ENCODE measurements at regions not wholly inside any gene's neighbourhood (a gene's known extent, or its start where the extent isn't known, plus 50 kb on each side); places are given as distances from the start of the nearest gene placed in this dataset.

- no peak for DNase-seq (ENCODE audit: low read depth in 4 of 4, low spot score in 3 of 4)
Observed at GRCh38 chr15:95262866-95263564, 1031.7 kb downstream of the MCTP2 start.

GRCh38 chr15:95263751-95264150, 1032.4 kb downstream of the MCTP2 start:
- no peak for DNase-seq (ENCODE audit: low read depth in 4 of 4, low spot score in 3 of 4)

GRCh38 chr15:95265419-95265997, 1034.1 kb downstream of the MCTP2 start:
- no peak for DNase-seq (ENCODE audit: low read depth in 4 of 4, low spot score in 3 of 4)

- DNase-seq (ENCODE audit: low read depth in 4 of 4, low spot score in 3 of 4) = no peak
Observed at GRCh38 chr15:95266451-95267061, 1035.2 kb downstream of the MCTP2 start.

GRCh38 chr15:95267481-95267880, 1036.1 kb downstream of the MCTP2 start:
- DNase-seq (ENCODE audit: low read depth in 4 of 4, low spot score in 3 of 4) = no peak

DNA sequence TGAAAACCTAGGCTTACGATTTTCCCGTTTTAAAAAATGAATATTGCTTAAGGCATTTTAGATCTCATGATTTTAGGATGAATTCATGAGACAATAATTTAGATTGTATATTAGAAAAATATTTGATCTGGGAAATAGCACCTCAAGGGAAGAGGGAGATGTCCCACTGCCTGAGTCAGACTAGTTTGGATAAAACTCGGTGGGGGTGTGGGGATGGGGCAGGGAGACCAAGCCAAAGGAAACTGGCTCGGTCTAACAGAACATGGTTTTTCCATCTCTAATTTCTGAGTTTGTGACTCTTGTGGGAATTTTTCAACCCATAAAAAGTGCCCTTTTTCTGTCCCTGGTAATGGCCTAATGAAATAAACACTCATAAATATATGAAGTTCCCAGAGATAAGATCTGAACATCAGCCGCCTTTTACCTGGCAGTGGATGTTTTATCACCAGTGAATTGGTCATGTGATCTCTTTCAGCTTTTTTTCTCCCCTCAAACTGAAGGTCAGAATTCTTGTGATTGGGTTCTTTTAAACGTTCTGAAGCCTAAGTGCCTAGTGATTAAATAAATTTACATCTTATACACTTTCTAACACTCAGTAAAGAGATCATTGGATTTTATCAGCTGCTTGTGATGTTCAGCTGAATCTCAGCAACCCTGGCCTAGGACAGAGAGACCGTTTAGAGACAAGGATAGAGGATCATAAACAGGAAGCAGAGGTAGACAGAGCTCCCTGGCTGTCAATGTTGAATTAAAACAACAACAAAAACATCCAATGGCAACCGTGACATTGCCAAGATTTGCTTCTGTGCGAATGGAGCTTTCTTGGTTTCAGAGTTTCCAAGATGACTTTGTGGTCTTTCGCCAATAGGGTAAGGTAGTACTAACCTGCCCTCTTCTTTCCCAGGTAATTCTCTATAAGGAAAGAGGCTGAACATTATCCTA, 1038.2 kb downstream of the MCTP2 start:
- no peak for DNase-seq (ENCODE audit: low read depth in 4 of 4, low spot score in 3 of 4)

- DNase-seq (ENCODE audit: low read depth in 4 of 4, low spot score in 3 of 4) = no peak
Observed at GRCh38 chr15:95274101-95274500, 1042.7 kb downstream of the MCTP2 start.

GRCh38 chr15:95277266-95277665, 1045.9 kb downstream of the MCTP2 start:
- DNase-seq (ENCODE audit: low read depth in 4 of 4, low spot score in 3 of 4) = no peak

- DNase-seq (ENCODE audit: low read depth in 4 of 4, low spot score in 3 of 4) = no peak
Observed at GRCh38 chr15:95278532-95279245, 1047.3 kb downstream of the MCTP2 start.

GRCh38 chr15:95279277-95280019, 1048.1 kb downstream of the MCTP2 start:
- no peak for DNase-seq (ENCODE audit: low read depth in 4 of 4, low spot score in 3 of 4)

- DNase-seq (ENCODE audit: low read depth in 4 of 4, low spot score in 3 of 4) = no peak
Observed at GRCh38 chr15:95280711-95281110, 1049.3 kb downstream of the MCTP2 start.

GRCh38 chr15:95281470-95281869, 1049.0 kb upstream of the NR2F2 start:
- no peak for DNase-seq (ENCODE audit: low read depth in 4 of 4, low spot score in 3 of 4)

GRCh38 chr15:95284492-95284891, 1046.0 kb upstream of the NR2F2 start:
- DNase-seq (ENCODE audit: low read depth in 4 of 4, low spot score in 3 of 4) = no peak

- DNase-seq (ENCODE audit: low read depth in 4 of 4, low spot score in 3 of 4) = no peak
Observed at GRCh38 chr15:95284933-95285421, 1045.5 kb upstream of the NR2F2 start.

- DNase-seq (ENCODE audit: low read depth in 4 of 4, low spot score in 3 of 4) = no peak
Observed at GRCh38 chr15:95286352-95286880, 1044.1 kb upstream of the NR2F2 start.

DNA sequence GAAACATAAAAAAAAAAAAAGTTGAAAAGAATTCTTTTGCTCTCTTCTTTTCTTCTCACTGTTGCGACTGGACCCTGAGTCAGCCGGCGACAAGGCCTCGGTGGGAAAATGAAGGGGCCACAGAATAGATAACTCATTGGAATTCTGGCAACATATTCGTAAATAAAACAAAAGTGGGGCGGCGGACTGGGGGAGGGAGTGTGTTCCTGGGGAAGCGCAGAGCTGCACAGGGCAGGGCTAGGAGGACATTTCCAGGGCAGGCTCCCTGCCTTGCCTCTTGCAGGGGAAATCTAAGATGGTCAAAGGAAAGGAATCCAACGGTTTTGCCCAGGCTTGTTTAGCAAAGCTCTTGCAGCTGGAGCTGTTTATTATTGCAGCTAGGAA, 1042.8 kb upstream of the NR2F2 start:
- no peak for DNase-seq (ENCODE audit: low read depth in 4 of 4, low spot score in 3 of 4)

- DNase-seq (ENCODE audit: low read depth in 4 of 4, low spot score in 3 of 4) = no peak
Observed at GRCh38 chr15:95288626-95289025, 1041.9 kb upstream of the NR2F2 start.

GRCh38 chr15:95290176-95290974, 1040.1 kb upstream of the NR2F2 start:
- DNase-seq (ENCODE audit: low read depth in 4 of 4, low spot score in 3 of 4) = no peak
